Right atrium auricular region (tissue), 2 donors: ENCODE measurements at regions not wholly inside any gene's neighbourhood (a gene's known extent, or its start where the extent isn't known, plus 50 kb on each side); places are given as distances from the start of the nearest gene placed in this dataset.

ENCODE experiments used
- DNase-seq: peaks from one replicate; pipeline ENCODE4 v3.0.0-alpha.2; 2019; ENCODE audit warnings: low spot score
- H3K27ac ChIP-seq, 2 donors: fragments of 200-600 bp; sonication (generic); 1 replicate in 1 of 2; 2 replicates in 1 of 2; pipeline ENCODE4 v1.5.1; 2016 to 2019
- H3K27me3 ChIP-seq, 2 donors: fragments of 200-600 bp; sonication (generic); one replicate each; pipeline versions ENCODE4 v1.5.1 to v1.6.0; 2017 to 2019
- H3K36me3 ChIP-seq: fragments of 200-600 bp; sonication (generic); one replicate; pipeline ENCODE4 v1.5.1; 2016
- H3K4me1 ChIP-seq, 2 donors: fragments of 200-600 bp; sonication (generic); one replicate each; pipeline versions ENCODE4 v1.5.1 to v1.6.0; 2017 to 2019
- H3K4me3 ChIP-seq, 2 donors: fragments of 200-600 bp; sonication (generic); 1 replicate in 1 of 2; 2 replicates in 1 of 2; pipeline ENCODE4 v1.5.1; 2017 to 2019; ENCODE audit warnings: mild to moderate bottlenecking in 1 of 2, moderate library complexity in 1 of 2
- H3K9me3 ChIP-seq, 2 donors: fragments of 200-600 bp; sonication (generic); one replicate each; pipeline ENCODE4 v1.5.1; 2019
- TF ChIP-seq, protein P1 (sequence below), 2 donors: fragments of 200-600 bp; sonication (generic); IDR thresholded peaks; one replicate each; pipeline ENCODE4 v1.5.1; 2019; ENCODE audit warnings: antibody characterized with exemption in 2 of 2

GRCh38 chr14:82313889-82314288, 780.2 kb upstream of the SEL1L start:
- H3K27ac ChIP-seq: no peak overlapping the region
- H3K4me3 ChIP-seq: no peak overlapping the region
- H3K9me3 ChIP-seq: no peaks in the 10 kb centered on the region
- H3K36me3 ChIP-seq: no peaks in the 10 kb centered on the region
- no peaks in the 10 kb centered on the region for H3K4me1 ChIP-seq
- DNase-seq: no peak
- TF ChIP-seq, protein P1, sequence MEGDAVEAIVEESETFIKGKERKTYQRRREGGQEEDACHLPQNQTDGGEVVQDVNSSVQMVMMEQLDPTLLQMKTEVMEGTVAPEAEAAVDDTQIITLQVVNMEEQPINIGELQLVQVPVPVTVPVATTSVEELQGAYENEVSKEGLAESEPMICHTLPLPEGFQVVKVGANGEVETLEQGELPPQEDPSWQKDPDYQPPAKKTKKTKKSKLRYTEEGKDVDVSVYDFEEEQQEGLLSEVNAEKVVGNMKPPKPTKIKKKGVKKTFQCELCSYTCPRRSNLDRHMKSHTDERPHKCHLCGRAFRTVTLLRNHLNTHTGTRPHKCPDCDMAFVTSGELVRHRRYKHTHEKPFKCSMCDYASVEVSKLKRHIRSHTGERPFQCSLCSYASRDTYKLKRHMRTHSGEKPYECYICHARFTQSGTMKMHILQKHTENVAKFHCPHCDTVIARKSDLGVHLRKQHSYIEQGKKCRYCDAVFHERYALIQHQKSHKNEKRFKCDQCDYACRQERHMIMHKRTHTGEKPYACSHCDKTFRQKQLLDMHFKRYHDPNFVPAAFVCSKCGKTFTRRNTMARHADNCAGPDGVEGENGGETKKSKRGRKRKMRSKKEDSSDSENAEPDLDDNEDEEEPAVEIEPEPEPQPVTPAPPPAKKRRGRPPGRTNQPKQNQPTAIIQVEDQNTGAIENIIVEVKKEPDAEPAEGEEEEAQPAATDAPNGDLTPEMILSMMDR (IDR thresholded peaks at IDR 0.05): no peak
- no peaks in the 10 kb centered on the region for H3K27me3 ChIP-seq

DNA sequence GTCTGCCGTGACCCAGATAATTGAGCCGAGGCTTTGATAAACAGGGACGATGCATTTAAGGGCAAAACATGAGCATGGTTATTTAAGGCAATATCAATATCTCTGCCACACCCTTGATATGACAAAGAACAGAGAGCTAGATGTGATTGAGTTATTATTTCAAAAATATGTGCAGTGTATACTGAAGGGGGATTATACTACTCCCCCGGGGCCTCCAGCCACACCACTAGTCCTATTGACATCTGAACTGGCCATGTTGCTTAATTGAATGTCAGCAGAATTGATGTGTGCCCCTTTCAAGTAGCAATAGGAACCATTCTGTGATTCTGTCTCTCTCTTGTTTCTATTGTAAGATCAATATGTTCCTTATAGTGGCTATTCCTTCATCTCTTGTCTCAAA, 794.8 kb upstream of the SEL1L start:
- H3K27me3 ChIP-seq: no peaks in the 10 kb centered on the region
- no peaks in the 10 kb centered on the region for H3K4me1 ChIP-seq
- H3K27ac ChIP-seq: no peak overlapping the region
- TF ChIP-seq, protein P1 (IDR thresholded peaks at IDR 0.05): no peak
- no peak overlapping the region for H3K4me3 ChIP-seq
- no peaks in the 10 kb centered on the region for H3K36me3 ChIP-seq
- no peak for DNase-seq
- H3K9me3 ChIP-seq: peaks cover 0 to 14% of the 10 kb centered on the region in 2 donors

DNA sequence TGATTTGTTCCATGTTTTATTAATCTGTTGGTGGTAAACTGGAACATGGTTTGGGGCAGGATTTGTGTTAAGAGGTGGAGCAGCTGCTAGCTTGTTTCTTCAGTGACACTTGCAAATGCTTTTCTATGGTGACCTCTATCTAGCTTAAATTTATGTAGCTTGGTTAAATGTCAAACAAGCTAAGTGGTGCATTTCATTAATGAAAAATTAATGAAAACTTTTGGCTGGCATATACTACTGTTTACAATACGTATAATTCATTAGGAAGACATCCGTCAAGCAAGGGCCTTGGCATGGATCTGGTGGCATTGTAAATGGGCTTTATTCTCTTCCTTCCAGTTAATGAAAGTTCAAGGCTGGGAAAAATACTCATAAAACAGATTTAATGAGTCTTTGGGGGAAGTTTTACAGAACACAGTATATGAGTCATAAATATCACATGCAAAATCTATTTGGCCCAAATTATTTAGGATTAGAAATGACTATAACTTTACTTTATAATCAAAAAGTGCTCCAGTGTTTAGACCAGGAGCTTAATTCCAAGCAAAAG, 807.7 kb upstream of the SEL1L start:
- Histone ChIP-seq H3K27me3 (no peaks in the 10 kb centered on the region), H3K27ac (no peak overlapping the region), H3K4me3 (no peak overlapping the region), H3K9me3 (no peaks in the 10 kb centered on the region), H3K36me3 (no peaks in the 10 kb centered on the region), H3K4me1 (no peaks in the 10 kb centered on the region)
- TF ChIP-seq, protein P1 (IDR thresholded peaks at IDR 0.05): no peak
- DNase-seq: no peak

- Histone ChIP-seq H3K4me1 (no peaks in the 10 kb centered on the region), H3K27me3 (no peaks in the 10 kb centered on the region), H3K27ac (no peak overlapping the region), H3K9me3 (no peaks in the 10 kb centered on the region), H3K4me3 (no peak overlapping the region), H3K36me3 (no peaks in the 10 kb centered on the region)
- TF ChIP-seq, protein P1 (IDR thresholded peaks at IDR 0.05): no peak
- DNase-seq: no peak
Observed at GRCh38 chr14:82342596-82342995, 808.9 kb upstream of the SEL1L start.

GRCh38 chr14:82345184-82345583, 811.5 kb upstream of the SEL1L start:
- Histone ChIP-seq H3K27me3 (no peaks in the 10 kb centered on the region), H3K27ac (no peak overlapping the region), H3K36me3 (no peaks in the 10 kb centered on the region), H3K4me3 (no peak overlapping the region), H3K9me3 (no peaks in the 10 kb centered on the region), H3K4me1 (no peaks in the 10 kb centered on the region)
- TF ChIP-seq, protein P1 (IDR thresholded peaks at IDR 0.05): no peak
- no peak for DNase-seq

- H3K9me3 ChIP-seq: peaks cover 3 to 12% of the 10 kb centered on the region in 2 donors
- no peak overlapping the region for H3K27ac ChIP-seq
- DNase-seq: no peak
- no peaks in the 10 kb centered on the region for H3K4me1 ChIP-seq
- TF ChIP-seq, protein P1 (IDR thresholded peaks at IDR 0.05): no peak
- no peaks in the 10 kb centered on the region for H3K27me3 ChIP-seq
- no peaks in the 10 kb centered on the region for H3K36me3 ChIP-seq
- H3K4me3 ChIP-seq: no peak overlapping the region
Observed at GRCh38 chr14:82354126-82354525, 820.5 kb upstream of the SEL1L start.
